GM10248 (cell line): ENCODE measurements at regions not wholly inside any gene's neighbourhood (a gene's known extent, or its start where the extent isn't known, plus 50 kb on each side); places are given as distances from the start of the nearest gene placed in this dataset.

ENCODE experiments used
- CTCF ChIA-PET: fragments of 300-600 bp; sonication (Branson Sonifier 250); formaldehyde crosslinking; extraction: SDS; loops from one replicate; lab custom pipeline; 2021; ENCODE audit warnings: antibody characterized with exemption; lab: Yijun Ruan, JAX
- POLR2A ChIA-PET: fragments of 350-650 bp; sonication (Branson Sonifier 250); formaldehyde crosslinking; extraction: SDS; loops from one replicate; lab custom pipeline; 2020; ENCODE audit warnings: antibody characterized with exemption; lab: Yijun Ruan, JAX
- DNase-seq: peaks from one replicate; pipeline ENCODE4 v3.0.0; 2012; ENCODE audit errors: extremely low spot score
- TF ChIP-seq, protein P1 (sequence below): IDR thresholded peaks from 2 replicates; pipeline ENCODE4 v1.5.1; 2012; ENCODE audit warnings: mild to moderate bottlenecking, low read depth; ENCODE audit errors: extremely low read depth, missing control alignments, control extremely low read depth

DNA sequence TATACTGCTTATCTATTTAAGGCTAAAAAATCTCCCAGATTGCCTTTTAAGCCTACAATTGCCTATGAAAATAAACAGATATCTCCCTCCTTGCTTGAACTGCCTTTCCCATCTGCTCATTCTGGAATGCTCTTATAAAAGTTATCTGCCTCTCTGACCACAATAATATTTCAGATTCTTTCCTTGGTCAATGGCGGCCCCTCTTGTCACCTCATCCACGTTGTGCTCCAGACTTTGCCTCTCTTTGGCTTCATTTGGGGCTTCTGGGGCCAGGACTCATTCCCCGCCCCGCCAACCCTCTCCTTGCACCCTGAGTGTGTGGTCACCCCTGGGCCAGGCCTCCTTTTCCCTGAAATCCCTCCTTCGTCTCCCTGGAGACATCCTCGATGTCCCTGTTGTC is 110.0 kb upstream of the RPS23 start:
- ChIA-PET POLR2A (no interaction called here), CTCF (interaction anchor here (1.4 kb wide), 1 partner anchor 20 kb away, joined by 4 read pairs; no protein-coding TSS in a partner anchor)
- TF ChIP-seq, protein P1, sequence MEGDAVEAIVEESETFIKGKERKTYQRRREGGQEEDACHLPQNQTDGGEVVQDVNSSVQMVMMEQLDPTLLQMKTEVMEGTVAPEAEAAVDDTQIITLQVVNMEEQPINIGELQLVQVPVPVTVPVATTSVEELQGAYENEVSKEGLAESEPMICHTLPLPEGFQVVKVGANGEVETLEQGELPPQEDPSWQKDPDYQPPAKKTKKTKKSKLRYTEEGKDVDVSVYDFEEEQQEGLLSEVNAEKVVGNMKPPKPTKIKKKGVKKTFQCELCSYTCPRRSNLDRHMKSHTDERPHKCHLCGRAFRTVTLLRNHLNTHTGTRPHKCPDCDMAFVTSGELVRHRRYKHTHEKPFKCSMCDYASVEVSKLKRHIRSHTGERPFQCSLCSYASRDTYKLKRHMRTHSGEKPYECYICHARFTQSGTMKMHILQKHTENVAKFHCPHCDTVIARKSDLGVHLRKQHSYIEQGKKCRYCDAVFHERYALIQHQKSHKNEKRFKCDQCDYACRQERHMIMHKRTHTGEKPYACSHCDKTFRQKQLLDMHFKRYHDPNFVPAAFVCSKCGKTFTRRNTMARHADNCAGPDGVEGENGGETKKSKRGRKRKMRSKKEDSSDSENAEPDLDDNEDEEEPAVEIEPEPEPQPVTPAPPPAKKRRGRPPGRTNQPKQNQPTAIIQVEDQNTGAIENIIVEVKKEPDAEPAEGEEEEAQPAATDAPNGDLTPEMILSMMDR = no peak
- DNase-seq = no peak

DNA sequence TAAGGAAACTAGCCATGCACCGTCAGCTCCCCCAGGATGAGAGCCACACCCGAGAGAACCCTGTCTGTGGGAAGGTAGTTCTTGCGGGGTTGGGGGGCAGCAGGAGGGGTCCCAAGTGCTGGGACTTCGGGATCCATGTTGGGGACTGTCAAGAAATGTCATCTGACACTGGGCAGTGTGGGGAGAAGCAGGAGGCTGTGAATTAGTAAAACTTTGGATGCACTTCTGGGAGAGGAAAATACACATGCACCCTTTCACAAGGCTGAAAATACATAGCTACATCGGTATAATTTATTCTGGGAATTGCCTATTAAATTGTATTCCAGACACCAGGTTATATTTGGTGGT is 109.6 kb upstream of the RPS23 start:
- CTCF ChIA-PET = no interaction called here
- TF ChIP-seq, protein P1 = no peak
- POLR2A ChIA-PET = no interaction called here
- no peak for DNase-seq

DNA sequence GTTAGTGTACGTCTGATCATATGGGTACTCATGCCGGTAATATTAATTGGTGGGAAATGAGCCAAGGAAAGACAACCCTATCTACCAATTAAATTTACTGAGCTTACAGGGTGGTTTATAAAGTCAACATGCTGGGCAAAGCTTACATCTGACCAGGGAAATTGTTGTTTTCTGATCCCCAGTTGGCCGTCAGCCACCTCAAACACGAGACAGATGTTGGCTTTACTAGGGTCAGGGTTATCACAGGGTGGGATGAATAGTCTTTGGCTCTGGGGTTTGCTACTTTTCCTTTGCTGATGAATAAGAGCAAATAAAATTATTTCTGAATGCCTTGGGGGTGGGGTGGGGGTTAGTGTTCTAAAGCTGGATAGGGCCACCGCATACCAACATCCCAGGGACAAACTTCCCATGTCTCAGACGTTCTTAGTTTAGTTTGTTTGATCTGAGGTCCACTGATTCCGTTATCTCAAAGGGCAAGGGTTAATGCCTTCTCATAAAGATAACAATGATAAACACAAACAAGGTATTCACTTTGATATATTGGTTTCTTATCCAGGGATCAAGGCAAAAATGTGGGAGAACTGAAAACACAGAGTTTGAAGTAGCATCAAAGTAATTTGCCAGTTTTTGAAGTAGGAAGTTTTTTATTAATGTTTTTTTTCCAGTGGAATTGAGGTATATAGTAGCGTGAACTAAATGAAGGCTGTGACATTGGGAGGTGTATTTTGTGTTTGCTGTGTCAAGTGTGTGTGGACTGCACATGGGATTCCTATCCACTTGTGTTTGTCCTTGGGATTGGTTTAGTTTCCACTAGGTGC is 109.1 kb upstream of the RPS23 start:
- TF ChIP-seq, protein P1 = no peak
- POLR2A ChIA-PET = no interaction called here
- CTCF ChIA-PET = interaction anchor here (0.7 kb wide), 2 partner anchors 11 to 12 kb away, joined by 3 read pairs; no protein-coding TSS in a partner anchor
- DNase-seq = no peak

DNA sequence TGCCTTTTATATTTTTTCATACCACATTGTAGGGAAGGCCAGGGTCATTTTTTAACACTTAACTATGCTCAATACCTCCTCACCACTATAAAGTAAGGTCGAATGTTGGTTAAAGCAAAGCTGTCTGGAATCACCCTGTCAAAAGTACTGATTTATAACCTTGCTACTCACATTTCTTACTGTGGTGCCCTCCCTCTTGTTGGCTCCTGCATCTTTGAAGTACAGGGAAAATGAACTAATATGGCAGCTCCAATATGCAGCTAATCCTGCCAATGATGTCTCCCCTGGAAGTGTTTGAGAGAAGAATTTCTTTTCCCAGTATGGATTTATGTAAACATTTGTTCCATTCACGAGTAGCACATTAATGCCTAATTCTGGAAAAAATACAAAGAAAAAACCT is 108.4 kb upstream of the RPS23 start:
- no peak for DNase-seq
- ChIA-PET POLR2A (no interaction called here), CTCF (interaction anchor here (0.7 kb wide), 1 partner anchor 12 kb away, joined by 3 read pairs; no protein-coding TSS in a partner anchor)
- TF ChIP-seq, protein P1 = no peak

DNA sequence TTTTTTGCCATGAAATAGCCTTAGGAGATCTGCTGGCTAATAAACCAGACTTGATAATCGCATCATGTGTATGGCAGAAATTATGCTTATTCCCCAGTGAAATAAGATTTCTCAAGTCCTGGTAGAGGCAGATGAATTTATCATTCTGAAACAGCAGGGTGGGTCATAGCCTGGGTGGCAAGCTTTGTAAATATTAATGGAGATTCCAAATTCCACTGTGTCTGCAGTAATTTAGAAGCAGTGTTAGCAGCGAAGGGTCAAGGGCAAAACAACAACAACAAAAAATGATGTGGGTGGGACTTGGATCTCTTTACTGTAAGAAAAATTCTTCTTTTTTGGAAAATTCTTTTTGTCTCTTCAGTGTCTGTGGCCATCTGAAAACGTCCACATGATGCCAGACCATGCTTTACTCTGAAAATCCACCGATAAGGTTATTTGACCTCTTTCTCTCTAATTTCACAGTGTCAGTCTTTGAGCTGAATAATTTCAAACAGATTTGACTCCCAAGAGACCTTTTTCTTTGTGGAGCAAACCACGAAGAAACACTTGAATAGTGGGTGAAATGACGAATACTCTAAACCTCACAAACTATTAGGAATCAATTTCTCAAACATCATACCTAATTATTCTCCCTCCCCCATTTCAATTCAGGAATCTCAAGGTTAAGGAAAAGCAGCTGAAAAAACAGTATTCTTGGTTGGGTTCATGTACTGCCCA is 106.0 kb upstream of the RPS23 start:
- TF ChIP-seq, protein P1 = no peak
- no peak for DNase-seq
- CTCF ChIA-PET = no interaction called here
- POLR2A ChIA-PET = no interaction called here

DNA sequence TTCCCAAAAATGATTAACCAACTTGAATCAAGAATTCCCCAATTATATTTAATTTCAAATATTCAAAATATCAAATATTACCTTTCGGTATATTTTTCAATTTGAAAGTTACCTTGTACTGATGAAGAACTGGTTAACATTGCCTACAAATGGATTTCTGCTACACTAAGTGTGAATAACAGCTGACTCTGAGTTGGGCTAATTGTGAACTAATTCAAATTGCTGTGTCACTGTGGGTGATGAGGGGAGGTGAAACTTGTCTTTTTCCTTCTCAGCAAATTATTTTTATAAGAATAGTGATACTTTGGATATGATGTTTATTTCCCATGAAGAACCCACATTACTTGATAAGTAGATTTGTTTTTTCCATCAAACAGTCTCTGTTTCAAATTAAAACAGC is 103.4 kb upstream of the RPS23 start:
- no peak for DNase-seq
- POLR2A ChIA-PET = no interaction called here
- CTCF ChIA-PET = interaction anchor here (1.4 kb wide), 1 partner anchor 8 kb away, joined by 3 read pairs; no protein-coding TSS in a partner anchor

More for the DNA sequence above, 103.4 kb upstream of the RPS23 start:
- TF ChIP-seq, protein P1 = no peak
